ENCODE measurements at regions not wholly inside any gene's neighbourhood (a gene's known extent, or its start where the extent isn't known, plus 50 kb on each side); places are given as distances from the start of the nearest gene placed in this dataset.

DNA sequence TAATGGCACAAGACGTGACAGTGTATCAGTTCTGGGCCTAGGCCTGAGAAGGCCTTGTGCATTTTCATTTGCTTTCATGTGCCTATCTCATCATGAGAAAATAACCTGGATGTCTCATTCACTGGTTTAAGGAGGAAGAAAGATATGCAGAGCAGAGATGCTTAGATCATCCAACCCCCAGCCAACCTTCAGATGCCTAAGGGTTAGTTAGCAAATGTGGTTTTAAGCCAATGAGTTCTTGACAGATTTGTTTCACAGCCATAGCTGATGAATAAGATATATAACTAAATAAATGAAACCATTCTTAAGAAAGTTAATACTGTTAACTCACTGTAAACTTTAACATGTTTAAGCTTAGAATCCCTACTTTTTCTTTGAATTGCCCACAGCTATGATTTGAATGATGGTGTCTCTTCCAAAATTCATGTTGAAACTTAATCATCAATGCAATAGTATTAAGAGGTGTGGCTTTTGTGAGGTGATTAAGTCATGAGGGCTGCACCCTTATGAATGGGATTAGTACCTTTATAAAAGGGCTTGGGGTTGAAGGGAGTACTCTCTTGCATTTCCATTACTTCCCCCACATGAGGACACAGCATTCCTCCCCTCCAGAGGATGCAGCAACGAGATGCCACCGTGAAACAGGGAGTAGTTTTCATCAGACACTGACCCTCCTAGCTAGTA, 324.6 kb upstream of the TBC1D5 start:
- DNase-seq (ENCODE audit: extremely low read depth in 1 of 11, low read depth in 9 of 11, low spot score in 4 of 11) = no peak

DNA sequence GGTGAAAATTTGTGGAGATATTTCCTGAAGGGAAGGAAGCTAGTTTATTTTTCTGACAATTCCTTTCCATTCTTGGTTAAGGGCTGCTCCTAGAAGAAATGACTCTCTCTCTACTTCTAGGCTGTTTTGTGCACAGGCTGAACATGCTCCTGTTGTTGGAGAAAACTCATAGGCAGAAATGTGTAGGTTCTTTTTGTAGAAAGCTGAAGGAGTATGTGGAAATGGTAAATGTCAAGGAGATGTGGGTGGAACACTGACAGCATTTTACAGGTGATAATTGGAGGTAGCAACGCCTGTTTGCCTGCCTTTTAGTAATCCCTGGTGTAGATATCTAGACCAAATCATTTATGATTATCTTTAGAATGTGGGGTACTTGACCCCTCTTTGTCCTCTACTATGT, 322.2 kb upstream of the TBC1D5 start:
- DNase-seq (ENCODE audit: extremely low read depth in 1 of 11, low read depth in 9 of 11, low spot score in 4 of 11) = no peak

- no peak for DNase-seq (ENCODE audit: extremely low read depth in 1 of 11, low read depth in 9 of 11, low spot score in 4 of 11)
Measured at GRCh38 chr3:18062657-18063025, 320.2 kb upstream of the TBC1D5 start.

GRCh38 chr3:18061737-18062656, 319.6 kb upstream of the TBC1D5 start:
- no peak for DNase-seq (ENCODE audit: extremely low read depth in 1 of 11, low read depth in 9 of 11, low spot score in 4 of 11)

DNA sequence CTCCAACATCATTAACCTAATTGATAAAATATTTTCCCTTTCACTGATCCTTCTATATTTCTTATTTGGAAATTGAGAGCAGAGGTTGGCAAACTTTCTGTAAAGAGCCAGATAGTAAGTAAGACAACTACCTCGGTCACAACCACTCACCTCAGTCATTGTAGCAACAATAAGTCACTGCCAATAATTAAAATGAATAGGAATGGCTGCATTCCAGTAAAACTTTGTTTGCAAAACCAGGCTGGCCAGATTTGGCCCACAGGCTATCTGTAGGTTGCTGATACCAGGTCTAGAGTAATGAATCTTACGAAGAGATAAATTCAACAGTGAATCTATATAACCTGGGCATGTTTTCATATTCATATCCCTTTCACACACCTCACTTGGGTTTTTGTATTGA, 316.2 kb upstream of the TBC1D5 start:
- no peak for DNase-seq (ENCODE audit: extremely low read depth in 1 of 11, low read depth in 9 of 11, low spot score in 4 of 11)

- no peak for DNase-seq (ENCODE audit: extremely low read depth in 1 of 11, low read depth in 9 of 11, low spot score in 4 of 11)
Measured at GRCh38 chr3:18057471-18058091, 315.1 kb upstream of the TBC1D5 start.

DNA sequence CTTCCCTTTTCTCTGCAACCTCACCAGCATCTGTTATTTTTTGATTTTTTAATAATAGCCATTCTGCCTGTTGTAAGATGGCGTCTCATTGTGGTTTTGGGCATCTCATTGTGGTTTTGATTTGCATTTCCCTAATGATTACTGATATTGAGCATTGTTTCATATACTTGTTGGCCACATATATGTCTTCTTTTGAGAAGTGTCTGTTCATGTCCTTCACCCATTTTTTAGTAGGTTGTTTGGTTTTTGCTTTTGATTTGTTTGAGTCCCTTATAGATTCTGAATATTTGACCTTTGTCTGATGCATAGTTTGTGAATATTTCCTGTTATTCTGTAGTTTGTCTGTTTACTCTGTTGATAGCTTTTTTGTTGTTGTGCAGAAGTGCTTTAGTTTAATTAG, 312.2 kb upstream of the TBC1D5 start:
- DNase-seq (ENCODE audit: extremely low read depth in 1 of 11, low read depth in 9 of 11, low spot score in 4 of 11) = no peak

DNA sequence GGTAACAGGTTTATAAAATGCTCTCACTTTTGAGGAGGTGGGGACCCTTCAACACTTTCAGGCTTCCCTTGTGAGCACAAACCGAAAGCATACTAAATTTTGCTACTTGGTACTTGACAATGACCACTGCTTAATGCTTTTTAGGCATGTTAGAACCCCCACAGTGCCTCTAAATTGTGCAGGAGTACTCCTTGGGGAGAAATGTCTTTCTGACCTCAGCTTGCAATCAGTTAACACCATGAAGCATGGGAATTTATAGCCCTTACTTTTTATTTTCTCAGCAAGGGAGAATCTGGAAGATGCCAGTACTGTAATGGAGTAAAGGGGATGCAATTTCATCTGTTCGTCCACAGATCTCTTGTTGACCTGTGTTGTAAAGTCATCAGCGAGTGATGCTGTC, 308.9 kb upstream of the TBC1D5 start:
- DNase-seq (ENCODE audit: extremely low read depth in 1 of 11, low read depth in 9 of 11, low spot score in 4 of 11) = peak in 1 of 11 donors; percentile 5

- DNase-seq (ENCODE audit: extremely low read depth in 1 of 11, low read depth in 9 of 11, low spot score in 4 of 11) = no peak
Measured at GRCh38 chr3:18049096-18049495, 306.7 kb upstream of the TBC1D5 start.

- DNase-seq (ENCODE audit: extremely low read depth in 1 of 11, low read depth in 9 of 11, low spot score in 4 of 11) = no peak
Measured at GRCh38 chr3:18047052-18047451, 304.6 kb upstream of the TBC1D5 start.

DNA sequence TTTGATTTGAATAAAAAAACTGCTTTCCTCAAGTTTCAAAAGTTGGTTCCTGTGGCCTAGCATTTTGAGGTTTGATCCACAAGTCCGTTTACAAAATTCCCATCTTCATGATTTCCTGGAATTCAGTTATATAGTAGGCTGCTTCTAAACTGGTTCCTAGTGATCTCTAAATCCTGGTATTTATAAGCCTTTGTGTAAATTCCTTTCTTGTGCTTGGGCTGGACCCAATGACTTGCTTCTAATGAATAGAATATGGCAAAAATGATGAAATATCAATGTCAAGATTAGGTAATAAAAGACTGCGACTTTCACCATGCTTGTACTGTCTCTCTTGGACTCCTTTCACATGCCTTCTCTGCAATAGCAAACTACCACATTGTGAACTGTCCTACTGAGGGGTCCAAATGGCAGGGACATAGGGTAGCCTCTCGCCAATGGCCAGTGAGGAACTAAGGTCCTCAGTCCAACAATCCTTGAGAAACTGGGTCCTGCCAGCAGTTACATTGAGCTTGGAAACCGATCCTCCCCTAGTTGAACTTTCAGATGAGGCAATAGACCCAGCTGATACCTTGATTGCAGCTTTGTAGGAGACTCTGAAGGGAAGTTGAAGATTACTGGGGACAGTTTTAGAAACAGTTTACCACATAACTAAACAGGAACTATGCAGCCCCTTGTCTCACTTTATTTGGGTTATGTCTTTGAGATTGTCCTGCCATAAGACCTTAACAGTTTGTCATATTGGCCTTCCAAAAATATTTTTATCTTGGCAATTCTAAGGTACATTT, 303.9 kb upstream of the TBC1D5 start:
- no peak for DNase-seq (ENCODE audit: extremely low read depth in 1 of 11, low read depth in 9 of 11, low spot score in 4 of 11)

- DNase-seq (ENCODE audit: extremely low read depth in 1 of 11, low read depth in 9 of 11, low spot score in 4 of 11) = no peak
Measured at GRCh38 chr3:18044971-18045880, 302.8 kb upstream of the TBC1D5 start.

GRCh38 chr3:18044191-18044590, 301.8 kb upstream of the TBC1D5 start:
- no peak for DNase-seq (ENCODE audit: extremely low read depth in 1 of 11, low read depth in 9 of 11, low spot score in 4 of 11)

GRCh38 chr3:18036450-18036815, 294.0 kb upstream of the TBC1D5 start:
- DNase-seq (ENCODE audit: extremely low read depth in 1 of 11, low read depth in 9 of 11, low spot score in 4 of 11) = no peak

- DNase-seq (ENCODE audit: extremely low read depth in 1 of 11, low read depth in 9 of 11, low spot score in 4 of 11) = no peak
Measured at GRCh38 chr3:18035641-18036449, 293.4 kb upstream of the TBC1D5 start.

DNA sequence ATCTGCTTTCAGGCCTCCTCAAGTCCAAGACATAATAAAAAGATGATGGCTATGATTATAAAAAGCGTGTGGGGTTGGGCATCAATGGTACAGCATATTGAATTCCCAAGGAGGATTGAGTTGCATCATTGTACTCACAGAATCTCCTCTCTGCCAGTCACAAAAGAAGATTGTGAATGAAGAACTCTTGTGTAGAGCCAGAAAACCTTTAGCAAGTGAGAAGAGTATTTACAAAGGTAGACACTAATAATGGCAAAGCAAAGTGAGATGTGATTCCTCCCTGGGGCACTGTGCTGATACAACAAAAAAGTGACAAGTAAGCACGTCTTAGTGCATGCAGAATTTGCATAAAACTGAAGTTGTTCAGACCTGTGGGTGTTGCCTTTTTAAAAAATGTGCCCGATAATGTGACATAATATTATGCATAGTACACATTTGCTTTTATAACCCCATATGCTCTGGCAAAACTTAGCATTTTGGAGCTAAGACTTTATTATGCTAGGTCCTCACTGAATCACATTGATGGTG, 291.2 kb upstream of the TBC1D5 start:
- no peak for DNase-seq (ENCODE audit: extremely low read depth in 1 of 11, low read depth in 9 of 11, low spot score in 4 of 11)

DNA sequence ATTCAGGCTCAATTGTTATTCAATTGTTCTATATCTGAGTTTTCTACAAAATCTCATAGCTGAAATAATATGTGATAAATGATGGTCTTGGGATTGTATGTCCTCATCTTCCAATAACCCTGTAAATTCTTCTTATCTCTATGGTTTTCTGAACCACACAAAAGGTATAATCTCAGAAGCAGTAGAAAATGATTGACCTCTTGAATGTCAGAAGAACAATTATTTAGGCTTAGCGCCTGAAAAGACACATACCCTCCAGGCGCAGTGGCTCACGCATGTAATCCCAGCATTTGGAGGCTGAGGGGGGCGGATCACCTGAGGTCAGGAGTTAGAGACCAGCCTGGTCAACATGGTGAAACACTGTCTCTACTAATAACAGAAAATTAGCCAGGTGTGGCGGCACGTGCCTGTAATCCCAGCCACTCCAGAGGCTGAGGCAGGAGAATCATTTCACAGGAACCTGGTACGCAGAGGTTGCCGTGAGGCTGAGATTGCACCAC, 288.0 kb upstream of the TBC1D5 start:
- DNase-seq (ENCODE audit: extremely low read depth in 1 of 11, low read depth in 9 of 11, low spot score in 4 of 11) = no peak
